IMR-90 (cell line): ENCODE measurements at regions not wholly inside any gene's neighbourhood (a gene's known extent, or its start where the extent isn't known, plus 50 kb on each side); places are given as distances from the start of the nearest gene placed in this dataset.

Experiments used
- ATAC-seq: fragments of 200-7000 bp; cut with Tn5 transposase; 2 replicates; pipeline ENCODE4 v1.9.1; 2020; ENCODE audit warnings: low read depth, mild to moderate bottlenecking, moderate library complexity
- BruUV-seq: library from RNA; stranded (reverse); fragments of 400-500 nt; replicated peaks from 2 replicates; lab custom pipeline; 2021; lab: Mats Ljungman, UMichigan
- CTCF ChIA-PET: fragments of 300-600 bp; formaldehyde crosslinking; extraction: SDS; loops from one replicate; lab custom pipeline; 2021; ENCODE audit warnings: antibody characterized with exemption; lab: Yijun Ruan, JAX
- POLR2A ChIA-PET: fragments of 300-600 bp; sonication (Branson Sonifier 250); formaldehyde crosslinking; loops from one replicate; lab custom pipeline; 2022; ENCODE audit warnings: antibody characterized with exemption; ENCODE audit not compliant: unreplicated experiment; lab: Charles Lee
- DNase-seq: peaks from one replicate; pipeline ENCODE4 v3.0.0; 2013
- H2AFZ ChIP-seq: replicated peaks from 2 replicates; pipeline ENCODE3; 2013; ENCODE audit warnings: low read length, mild to moderate bottlenecking; ENCODE audit not compliant: poor library complexity
- H2AK5ac ChIP-seq: 2 replicates; pipeline ENCODE4 v1.6.1; 2013; ENCODE audit warnings: low read depth, low read length, inconsistent platforms
- H2AK9ac ChIP-seq: replicated peaks from 2 replicates; pipeline ENCODE3; 2013; ENCODE audit warnings: mild to moderate bottlenecking, low read depth, low read length, moderate library complexity; ENCODE audit not compliant: poor library complexity
- H2BK120ac ChIP-seq: 2 replicates; pipeline ENCODE4 v1.6.1; 2013; ENCODE audit warnings: low read depth, low read length, inconsistent platforms
- H2BK15ac ChIP-seq: 3 replicates; pipeline ENCODE4 v1.6.1; 2013; ENCODE audit warnings: low read depth, low read length, inconsistent platforms
- H2BK20ac ChIP-seq: 2 replicates; pipeline ENCODE4 v1.6.1; 2013; ENCODE audit warnings: low read depth, mild to moderate bottlenecking, inconsistent platforms, low read length, moderate library complexity
- H2BK5ac ChIP-seq: 2 replicates; pipeline ENCODE4 v1.6.1; 2013; ENCODE audit warnings: mild to moderate bottlenecking, low read depth, low read length, inconsistent platforms; ENCODE audit not compliant: poor library complexity, severe bottlenecking
- H3K14ac ChIP-seq: replicated peaks from 2 replicates; pipeline ENCODE4 v1.6.1; 2013; ENCODE audit warnings: low read depth, low read length, inconsistent platforms
- H3K18ac ChIP-seq: 2 replicates; pipeline ENCODE4 v1.6.1; 2013; ENCODE audit warnings: low read depth, low read length, control low read depth
- H3K23ac ChIP-seq: 2 replicates; pipeline ENCODE4 v1.6.1; 2013; ENCODE audit warnings: low read depth, low read length, inconsistent platforms
- H3K27ac ChIP-seq: 2 replicates; pipeline ENCODE4 v1.5.1; 2013; ENCODE audit warnings: mild to moderate bottlenecking, control low read depth, low read length; ENCODE audit not compliant: insufficient read depth
- H3K27me3 ChIP-seq: 2 replicates; pipeline ENCODE4 v1.6.1; 2013; ENCODE audit warnings: low read length; ENCODE audit not compliant: control insufficient read depth, insufficient read depth
- H3K36me3 ChIP-seq: 2 replicates; pipeline ENCODE4 v1.6.1; 2013; ENCODE audit warnings: low read length, mixed read lengths; ENCODE audit not compliant: control insufficient read depth, insufficient read depth
- H3K4ac ChIP-seq: 2 replicates; pipeline ENCODE4 v1.6.1; 2013; ENCODE audit warnings: low read depth, low read length, inconsistent platforms
- H3K4me1 ChIP-seq: 2 replicates; pipeline ENCODE4 v1.6.1; 2013; ENCODE audit warnings: low read length, mixed read lengths; ENCODE audit not compliant: control insufficient read depth, insufficient read depth
- H3K4me2 ChIP-seq: 2 replicates; pipeline ENCODE4 v1.6.1; 2013; ENCODE audit warnings: low read depth, mild to moderate bottlenecking, control low read depth, low read length, moderate library complexity
- H3K4me3 ChIP-seq: 2 replicates; pipeline ENCODE4 v1.5.1; 2013; ENCODE audit warnings: low read depth, mild to moderate bottlenecking, control low read depth, low read length, moderate library complexity; ENCODE audit not compliant: insufficient read depth
- H3K56ac ChIP-seq: 2 replicates; pipeline ENCODE4 v1.6.1; 2013; ENCODE audit warnings: low read length, inconsistent platforms; ENCODE audit not compliant: insufficient read depth; ENCODE audit errors: extremely low read depth
- H3K79me1 ChIP-seq, 2 experiments: 2 replicates each; pipeline ENCODE4 v1.6.1; 2013; ENCODE audit warnings: low read length in 2 of 2, inconsistent platforms in 1 of 2, low read depth in 1 of 2
- H3K9ac ChIP-seq: 2 replicates; pipeline ENCODE4 v1.6.1; 2013; ENCODE audit warnings: low read depth, low read length, control low read depth
- H3K9me1 ChIP-seq: 2 replicates; pipeline ENCODE4 v1.6.1; 2013; ENCODE audit warnings: low read length, inconsistent platforms; ENCODE audit not compliant: insufficient read depth
- H3K9me3 ChIP-seq: 2 replicates; pipeline ENCODE4 v1.6.1; 2013; ENCODE audit warnings: low read length; ENCODE audit not compliant: control insufficient read depth, insufficient read depth
- H4K20me1 ChIP-seq: 2 replicates; pipeline ENCODE4 v1.6.1; 2013; ENCODE audit warnings: low read length, inconsistent platforms; ENCODE audit not compliant: insufficient read depth
- H4K5ac ChIP-seq: 2 replicates; pipeline ENCODE4 v1.6.1; 2013; ENCODE audit warnings: mild to moderate bottlenecking, low read depth, low read length, control low read depth
- H4K8ac ChIP-seq, 2 experiments: 2 replicates each; pipeline ENCODE4 v1.6.1; 2013; ENCODE audit warnings: low read depth in 2 of 2, low read length in 2 of 2, control low read depth in 1 of 2, inconsistent platforms in 1 of 2
- H4K91ac ChIP-seq: 2 replicates; pipeline ENCODE4 v1.6.1; 2013; ENCODE audit warnings: low read depth, low read length, inconsistent platforms; ENCODE audit not compliant: insufficient read depth
- BHLHE40 ChIP-seq: fragments of 150-350 bp; IDR thresholded peaks from 2 replicates; pipeline ENCODE4 v1.6.1; 2016; ENCODE audit warnings: mild to moderate bottlenecking, low read depth, low read length
- CEBPB ChIP-seq: IDR thresholded peaks from 2 replicates; pipeline ENCODE4 v1.6.1; 2012; ENCODE audit warnings: low read depth, low read length, improper control_type of control experiment
- CHD1 ChIP-seq: IDR thresholded peaks from 2 replicates; pipeline ENCODE4 v1.6.1; 2012; ENCODE audit warnings: low read depth, low read length, improper control_type of control experiment
- CTCF ChIP-seq: conservative IDR thresholded peaks from 2 replicates; pipeline ENCODE4 v1.5.1; 2012; ENCODE audit warnings: mild to moderate bottlenecking, low read depth, low read length, improper control_type of control experiment
- FOS ChIP-seq: fragments of 150-350 bp; IDR thresholded peaks from 2 replicates; pipeline ENCODE4 v1.6.1; 2016; ENCODE audit warnings: low read depth, low read length
- MAZ ChIP-seq: IDR thresholded peaks from 2 replicates; pipeline ENCODE4 v1.6.1; 2012; ENCODE audit warnings: low read depth, mild to moderate bottlenecking, low read length, improper control_type of control experiment, moderate library complexity, borderline replicate concordance
- NFE2L2 ChIP-seq: fragments of 150-350 bp; IDR thresholded peaks from 2 replicates; pipeline ENCODE4 v1.6.1; 2016; ENCODE audit warnings: low read depth, mild to moderate bottlenecking, low read length
- POLR2A ChIP-seq: IDR thresholded peaks from 2 replicates; pipeline ENCODE4 v1.6.1; 2012; ENCODE audit warnings: mild to moderate bottlenecking, low read depth, low read length
- RAD21 ChIP-seq: IDR thresholded peaks from 2 replicates; pipeline ENCODE4 v1.6.1; 2012; ENCODE audit warnings: low read length, improper control_type of control experiment
- RCOR1 ChIP-seq: IDR thresholded peaks from 2 replicates; pipeline ENCODE4 v1.6.1; 2012; ENCODE audit warnings: mild to moderate bottlenecking, low read length, improper control_type of control experiment; ENCODE audit not compliant: insufficient replicate concordance
- WGBS, 2 experiments: methylation state at CpG; one replicate each; pipeline versions ENCODE4 v1.1.5 to v1.1.7; 2013; ENCODE audit warnings: missing lambda C conversion rate in 2 of 2; ENCODE audit not compliant: insufficient read length in 1 of 2; ENCODE audit errors: extremely low coverage in 2 of 2; 5-methylcytosine and 5-hydroxymethylcytosine counted together
- dilution Hi-C: fragments of 300-500 bp; cut with HindIII; formaldehyde crosslinking; loops from one replicate; pipeline ENCODE4 v1.14.3; 2018; ENCODE audit warnings: low sequenced_read_pairs; ENCODE audit not compliant: unreplicated experiment
- in situ Hi-C: fragments of 300-500 bp; cut with MboI; formaldehyde crosslinking; loops from 3 replicates; pipeline ENCODE4 v1.14.3; 2019; ENCODE audit warnings: low sequenced_read_pairs, inconsistent platforms, mixed read lengths
- intact Hi-C: fragments of 100-400 bp; cut with micrococcal nuclease; formaldehyde crosslinking; loops from 2 replicates; pipeline ENCODE4 v1.10.0; 2022
- TF ChIP-seq, protein P1 (sequence below): fragments of 150-350 bp; IDR thresholded peaks from 2 replicates; pipeline ENCODE4 v1.6.1; 2017; ENCODE audit warnings: mild to moderate bottlenecking, antibody characterized with exemption, low read length, low read depth

DNA sequence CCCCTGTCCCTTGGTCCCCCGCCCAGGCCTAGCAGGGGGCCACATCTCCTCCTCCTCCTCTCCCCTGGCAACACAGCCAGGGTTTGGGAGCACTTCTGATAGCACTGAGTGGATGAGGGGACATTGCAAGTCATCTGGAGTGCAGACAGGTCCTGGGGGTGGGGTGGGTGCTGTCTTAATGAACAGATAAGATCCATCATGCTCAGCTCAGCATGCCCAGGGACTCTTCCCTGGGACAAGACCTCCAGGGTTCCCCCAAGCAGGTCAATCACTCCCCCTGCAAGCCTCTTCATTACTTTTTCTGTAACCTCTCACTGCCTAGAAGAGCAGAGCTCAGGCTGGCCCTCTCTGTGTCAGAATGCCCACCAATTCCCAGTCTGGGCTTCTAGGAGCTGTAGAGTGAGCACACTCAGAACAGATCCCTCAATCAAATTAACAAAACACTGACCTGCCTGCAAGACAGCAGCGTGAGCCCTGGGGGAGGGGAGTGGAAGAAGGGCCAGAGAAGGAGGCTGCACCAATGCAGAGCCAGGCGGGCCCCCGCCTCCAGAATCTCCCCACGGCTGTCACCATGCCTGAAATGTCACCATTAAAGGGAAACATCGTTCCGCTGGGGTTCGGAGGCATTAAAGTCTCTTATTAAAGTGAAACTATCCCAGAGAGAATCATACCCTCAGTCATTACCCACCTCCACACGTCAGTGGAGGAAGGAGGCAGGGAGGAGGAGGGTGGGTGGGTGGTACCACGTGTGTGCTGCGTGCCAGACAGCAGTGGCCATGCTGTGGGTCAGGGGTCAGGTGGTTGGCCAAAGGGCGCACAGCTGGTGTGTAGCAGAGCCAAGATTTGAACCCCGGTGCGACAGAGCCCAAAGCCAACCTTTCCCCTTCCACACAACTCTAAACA lies 114.7 kb upstream of the LINGO1 start (continued):
- TF ChIP-seq RCOR1 = no peak

DNA sequence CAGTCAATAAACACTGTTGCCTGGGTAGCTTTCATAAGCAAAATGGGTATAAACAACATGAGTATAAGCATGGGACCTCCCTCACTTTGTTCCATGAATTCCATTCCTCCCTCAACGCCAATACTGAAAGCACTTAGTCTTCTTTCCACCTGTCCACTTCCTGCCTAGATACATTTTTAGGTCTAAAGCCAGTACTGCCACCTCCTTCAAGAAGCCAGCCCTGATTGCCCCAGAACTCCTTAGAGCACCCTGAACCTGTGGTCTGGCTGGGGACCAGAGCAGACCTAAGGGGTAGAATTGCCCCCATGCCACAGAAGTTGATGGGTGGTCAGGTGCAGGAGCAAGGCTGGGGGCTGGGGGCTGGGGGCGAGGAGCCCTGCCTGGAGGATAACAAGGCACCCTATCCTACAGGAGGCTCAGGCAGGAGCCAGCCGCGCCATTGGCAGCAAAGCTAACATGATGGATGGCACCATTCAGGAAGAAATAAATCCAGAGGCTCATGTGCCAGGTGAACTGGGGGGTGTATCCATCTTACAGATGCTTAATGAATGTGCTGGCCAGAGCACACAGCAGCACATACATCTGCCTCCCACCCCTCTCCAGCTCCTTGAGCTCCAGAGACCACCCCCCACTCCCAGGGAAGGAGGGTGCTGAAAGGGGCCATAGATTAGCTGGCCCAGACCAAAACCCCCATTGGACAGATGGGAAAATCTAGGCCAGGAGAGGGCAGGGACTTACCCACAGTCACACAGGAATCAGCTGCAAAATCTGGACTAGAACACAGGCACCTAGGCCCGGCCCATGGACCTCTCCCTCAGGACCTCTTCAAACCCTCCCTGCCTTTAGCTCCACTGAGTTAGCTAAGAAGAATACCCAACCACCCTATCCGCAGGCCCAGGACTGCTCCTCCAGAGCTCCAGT lies 113.8 kb upstream of the LINGO1 start:
- WGBS, 2 experiments = 33% methylated on average over 1 of the region's 6 CpGs; no CpG with 5 or more reads in 1 of the 2 experiments
- TF ChIP-seq POLR2A = no peak
- TF ChIP-seq NFE2L2 = no peak
- no peak for TF ChIP-seq RCOR1
- TF ChIP-seq FOS = no peak
- no peak for TF ChIP-seq BHLHE40
- TF ChIP-seq, protein P1, sequence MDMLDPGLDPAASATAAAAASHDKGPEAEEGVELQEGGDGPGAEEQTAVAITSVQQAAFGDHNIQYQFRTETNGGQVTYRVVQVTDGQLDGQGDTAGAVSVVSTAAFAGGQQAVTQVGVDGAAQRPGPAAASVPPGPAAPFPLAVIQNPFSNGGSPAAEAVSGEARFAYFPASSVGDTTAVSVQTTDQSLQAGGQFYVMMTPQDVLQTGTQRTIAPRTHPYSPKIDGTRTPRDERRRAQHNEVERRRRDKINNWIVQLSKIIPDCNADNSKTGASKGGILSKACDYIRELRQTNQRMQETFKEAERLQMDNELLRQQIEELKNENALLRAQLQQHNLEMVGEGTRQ = no peak
- no peak for TF ChIP-seq MAZ
- TF ChIP-seq RAD21 = no peak
- no peak for TF ChIP-seq CEBPB
- no peak for TF ChIP-seq CTCF
- TF ChIP-seq CHD1 = no peak

More for the DNA sequence above, 113.8 kb upstream of the LINGO1 start:
- POLR2A ChIA-PET = no interaction called here
- H3K27ac ChIP-seq = no peak overlapping the region
- H3K14ac ChIP-seq = no peak overlapping the region
- ATAC-seq (no peak), DNase-seq (no peak)
- H2AFZ ChIP-seq = no peak overlapping the region
- no peak overlapping the region for H3K18ac ChIP-seq
- H3K4me1 ChIP-seq = no peaks in the 10 kb centered on the region
- no TSS peak for BruUV-seq
- H4K5ac ChIP-seq = no peak overlapping the region
- H3K9ac ChIP-seq = no peak overlapping the region
- no peak overlapping the region for H4K91ac ChIP-seq
- H4K20me1 ChIP-seq = no peaks in the 10 kb centered on the region
- H3K9me1 ChIP-seq = no peaks in the 10 kb centered on the region
- H3K9me3 ChIP-seq = no peaks in the 10 kb centered on the region
- intact Hi-C loops = no loop called here
- no peaks in the 10 kb centered on the region for H3K79me1 ChIP-seq
- H2BK15ac ChIP-seq = no peak overlapping the region
- CTCF ChIA-PET = no interaction called here
- no peak overlapping the region for H2BK5ac ChIP-seq
- H2AK9ac ChIP-seq = no peak overlapping the region
- H3K4me2 ChIP-seq = no peak overlapping the region
- H3K27me3 ChIP-seq = peaks cover 29% of the 10 kb centered on the region
- no peak overlapping the region for H2BK20ac ChIP-seq
- dilution Hi-C loops = no loop called here
- H3K4me3 ChIP-seq = no peak overlapping the region
- no peak overlapping the region for H4K8ac ChIP-seq
- H3K23ac ChIP-seq = no peak overlapping the region
- H3K36me3 ChIP-seq = no peaks in the 10 kb centered on the region
- no peak overlapping the region for H2AK5ac ChIP-seq
- no peak overlapping the region for H2BK120ac ChIP-seq
- no peak overlapping the region for H3K56ac ChIP-seq
- in situ Hi-C loops = no loop called here
- H3K4ac ChIP-seq = no peak overlapping the region
